ENCODE measurements at regions not wholly inside any gene's neighbourhood (a gene's known extent, or its start where the extent isn't known, plus 50 kb on each side); places are given as distances from the start of the nearest gene placed in this dataset.
"Not testable (repeated sequence)": the region's sequence is repeated elsewhere in the genome, so short reads cannot be mapped to it uniquely, and the experiment has no call there.

- no peak for DNase-seq (ENCODE audit: low read depth)
Measured at GRCh38 chr7:20466543-20467021, 135.9 kb downstream of the ITGB8 start.

DNA sequence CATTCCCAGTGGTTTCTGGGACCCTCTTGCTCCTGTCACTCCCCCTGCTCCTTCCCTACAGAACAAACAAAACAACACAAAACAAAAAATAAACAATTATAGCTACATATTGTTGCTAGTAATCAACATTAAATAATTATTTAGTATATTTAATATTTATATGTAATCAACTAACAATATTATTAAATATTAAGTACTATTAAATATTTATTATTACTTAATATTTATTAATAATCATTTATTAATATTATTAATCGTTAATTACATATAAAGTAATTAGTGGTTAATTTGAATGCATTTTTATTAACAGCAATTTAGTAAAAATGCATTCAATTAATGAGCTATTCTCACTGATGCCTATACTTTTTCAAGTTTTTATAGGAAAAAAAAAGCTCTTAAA is 139.4 kb downstream of the ITGB8 start:
- DNase-seq (ENCODE audit: low read depth) = no peak

DNA sequence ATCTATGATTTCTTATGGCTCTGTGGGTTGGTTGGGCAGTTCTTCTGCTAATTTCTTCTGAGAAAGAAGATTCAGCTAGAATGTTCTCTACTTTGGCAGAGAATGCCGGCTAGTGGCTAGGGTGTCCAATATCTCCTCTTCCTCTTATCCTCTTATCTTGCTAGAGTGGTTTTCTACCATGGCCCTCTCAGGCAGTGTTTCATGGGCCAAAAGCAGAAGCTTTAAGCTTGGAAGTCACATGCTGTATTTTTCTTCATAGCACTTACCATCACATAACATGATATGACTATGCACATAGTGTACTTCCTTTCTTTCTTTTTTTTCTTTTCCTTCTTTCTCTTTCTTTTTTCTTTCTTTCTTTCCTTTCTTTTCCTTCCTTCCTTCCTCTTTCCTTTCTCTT is 140.0 kb downstream of the ITGB8 start:
- no peak for DNase-seq (ENCODE audit: low read depth)

- no peak for DNase-seq (ENCODE audit: low read depth)
Measured at GRCh38 chr7:20474249-20474648, 141.2 kb upstream of the ABCB5 start.

- no peak for DNase-seq (ENCODE audit: low read depth)
Measured at GRCh38 chr7:20475756-20476155, 139.7 kb upstream of the ABCB5 start.

DNA sequence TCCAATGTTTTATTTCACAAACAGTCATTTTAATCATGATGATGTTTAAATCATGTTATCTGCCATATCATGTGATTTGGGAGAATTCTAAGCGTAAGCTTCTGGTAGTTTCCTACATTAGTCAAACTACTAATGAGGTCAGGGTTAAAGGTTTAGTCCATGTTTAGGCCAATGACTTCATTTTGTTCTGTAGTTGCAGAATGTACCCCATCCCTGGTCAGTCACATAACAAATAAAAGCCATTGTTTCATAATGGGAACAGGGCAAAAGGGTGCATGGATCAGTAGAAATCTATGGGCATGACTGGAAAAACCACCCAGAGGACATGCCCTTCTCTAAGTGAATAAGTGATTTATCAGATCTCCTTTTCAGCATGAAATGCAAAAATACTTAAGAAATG is 138.4 kb upstream of the ABCB5 start:
- DNase-seq (ENCODE audit: low read depth) = no peak

- DNase-seq (ENCODE audit: low read depth) = no peak
Measured at GRCh38 chr7:20479706-20480105, 135.8 kb upstream of the ABCB5 start.

DNA sequence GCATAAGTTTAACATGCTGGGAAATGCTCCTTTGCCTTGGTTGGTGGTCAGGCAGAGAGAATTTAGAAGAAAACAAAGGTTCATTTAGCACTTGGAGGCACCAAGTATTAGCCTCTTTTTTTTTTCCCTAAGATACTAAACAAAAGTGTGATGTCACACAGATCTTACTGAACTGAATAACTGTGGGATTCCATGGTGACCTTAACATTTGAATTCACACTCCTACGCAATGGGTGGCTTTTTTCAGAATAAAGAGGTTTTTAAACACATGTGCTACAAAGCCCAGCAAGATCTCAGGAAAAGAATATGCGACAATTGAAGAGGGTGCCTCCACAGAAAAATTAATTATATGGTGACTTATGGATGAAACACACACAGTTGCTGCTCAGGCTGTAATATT is 133.4 kb upstream of the ABCB5 start:
- no peak for DNase-seq (ENCODE audit: low read depth)

DNA sequence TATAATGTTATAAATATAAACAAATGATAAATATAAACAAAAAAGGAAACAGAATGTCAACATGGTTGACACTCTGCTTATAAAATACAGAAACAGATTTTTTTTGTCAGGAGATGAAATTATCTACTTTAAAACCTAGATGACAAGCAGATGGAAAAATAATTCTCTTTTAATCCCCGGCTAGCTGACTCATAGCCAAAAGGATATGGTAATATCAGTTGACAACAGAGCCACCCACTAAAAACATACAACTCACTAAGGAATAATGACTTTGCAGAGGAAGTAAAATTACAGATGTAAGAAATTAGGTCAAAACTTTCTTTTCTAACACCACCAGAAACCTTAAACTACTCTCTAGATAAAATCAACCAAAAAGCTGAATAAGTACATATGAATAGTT is 131.1 kb upstream of the ABCB5 start:
- DNase-seq (ENCODE audit: low read depth) = no peak

- DNase-seq (ENCODE audit: low read depth) = no peak
Measured at GRCh38 chr7:20488850-20489249, 126.6 kb upstream of the ABCB5 start.

GRCh38 chr7:20491284-20491683 is 124.2 kb upstream of the ABCB5 start:
- DNase-seq (ENCODE audit: low read depth) = no peak

GRCh38 chr7:20494566-20494965 is 120.9 kb upstream of the ABCB5 start:
- DNase-seq (ENCODE audit: low read depth) = no peak

- DNase-seq (ENCODE audit: low read depth) = not testable (repeated sequence)
Measured at GRCh38 chr7:20501473-20501872, 114.0 kb upstream of the ABCB5 start.

DNA sequence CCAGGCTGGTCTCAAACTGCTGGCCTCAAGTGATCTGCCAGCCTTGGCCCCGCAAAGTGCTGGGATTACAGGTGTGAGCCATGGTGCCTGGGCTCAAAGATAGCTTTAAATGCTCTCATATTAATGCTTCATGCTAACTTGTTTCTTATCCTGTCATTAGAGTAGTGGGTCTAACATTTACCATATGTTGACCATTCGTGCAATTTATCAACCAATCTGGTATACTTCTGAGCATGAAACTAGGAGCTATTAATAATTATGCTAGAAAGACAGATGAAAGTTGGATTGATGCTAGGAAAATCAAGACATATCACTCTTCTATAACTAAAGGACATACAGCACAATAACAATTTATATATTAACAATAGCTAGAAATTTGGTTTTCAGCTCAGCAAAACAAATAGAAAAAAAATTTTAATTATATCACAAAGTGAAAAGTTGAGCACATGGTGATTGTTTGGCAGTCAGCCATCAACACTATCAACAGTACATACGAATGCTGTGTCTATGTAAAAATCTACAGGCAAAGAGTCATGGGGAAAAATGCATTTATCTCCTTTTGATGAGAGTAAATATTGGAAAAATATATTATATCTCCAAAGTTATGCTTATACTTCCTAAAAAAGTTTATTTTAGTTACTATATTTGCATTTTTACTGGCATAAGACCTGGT is 112.1 kb upstream of the ABCB5 start:
- DNase-seq (ENCODE audit: low read depth) = no peak

- no peak for DNase-seq (ENCODE audit: low read depth)
Measured at GRCh38 chr7:20504060-20504459, 111.4 kb upstream of the ABCB5 start.

DNA sequence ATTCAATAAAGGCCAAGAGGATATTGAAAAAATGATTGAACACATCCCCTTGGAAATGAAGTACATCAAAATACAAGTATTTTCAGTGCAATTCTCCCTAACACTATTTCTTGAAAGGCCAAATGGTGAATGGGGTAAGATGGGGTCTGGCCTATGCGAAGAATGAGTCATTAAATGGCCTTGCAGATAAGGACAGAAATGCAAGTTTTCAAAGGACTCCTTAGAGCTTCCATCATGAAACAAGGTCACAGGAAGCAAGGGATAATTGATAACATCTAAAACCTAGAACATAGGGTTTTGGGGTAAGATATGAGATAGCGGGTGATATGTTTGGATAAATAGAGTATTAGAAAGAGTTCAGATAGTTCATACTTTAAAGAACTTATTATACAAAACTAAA is 109.3 kb upstream of the ABCB5 start:
- no peak for DNase-seq (ENCODE audit: low read depth)

DNA sequence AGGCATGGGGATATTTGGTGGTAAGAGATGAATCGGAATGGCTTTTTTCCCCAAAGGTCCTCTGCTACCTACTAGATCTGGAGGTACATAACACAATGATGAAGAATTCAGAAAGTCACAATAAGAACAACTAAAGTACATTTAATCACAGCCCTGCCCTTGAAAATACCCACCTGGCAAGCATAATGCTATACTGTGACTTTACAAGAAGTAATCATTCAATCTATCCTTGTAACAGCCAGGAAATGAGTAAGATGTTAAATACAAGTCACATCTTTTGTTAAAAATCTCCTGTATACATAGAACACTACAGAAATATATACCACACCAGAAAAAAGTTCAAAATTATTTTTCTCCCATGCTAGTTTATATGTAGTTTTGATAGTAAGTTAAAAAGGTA is 108.3 kb upstream of the ABCB5 start:
- DNase-seq (ENCODE audit: low read depth) = no peak

DNA sequence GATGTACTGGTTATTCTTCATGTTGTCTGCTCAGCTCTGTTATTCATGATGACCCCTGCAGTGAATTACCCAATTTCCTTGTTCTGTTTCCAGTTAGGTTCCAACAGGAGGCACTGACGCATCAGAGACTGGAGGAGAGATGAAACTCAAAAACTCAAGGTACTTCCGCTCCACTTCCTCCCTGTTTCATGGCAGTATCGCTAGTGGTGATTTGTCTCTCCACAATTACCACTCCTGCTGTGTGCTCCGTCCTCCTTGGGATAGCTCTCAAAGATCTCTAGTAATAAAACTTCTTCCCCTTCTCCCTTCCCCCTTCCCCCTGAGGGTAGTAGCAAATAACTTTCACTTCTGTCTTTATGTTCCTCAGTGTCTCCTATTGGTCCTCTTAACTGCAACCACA is 107.4 kb upstream of the ABCB5 start:
- DNase-seq (ENCODE audit: low read depth) = peak; percentile 4

DNA sequence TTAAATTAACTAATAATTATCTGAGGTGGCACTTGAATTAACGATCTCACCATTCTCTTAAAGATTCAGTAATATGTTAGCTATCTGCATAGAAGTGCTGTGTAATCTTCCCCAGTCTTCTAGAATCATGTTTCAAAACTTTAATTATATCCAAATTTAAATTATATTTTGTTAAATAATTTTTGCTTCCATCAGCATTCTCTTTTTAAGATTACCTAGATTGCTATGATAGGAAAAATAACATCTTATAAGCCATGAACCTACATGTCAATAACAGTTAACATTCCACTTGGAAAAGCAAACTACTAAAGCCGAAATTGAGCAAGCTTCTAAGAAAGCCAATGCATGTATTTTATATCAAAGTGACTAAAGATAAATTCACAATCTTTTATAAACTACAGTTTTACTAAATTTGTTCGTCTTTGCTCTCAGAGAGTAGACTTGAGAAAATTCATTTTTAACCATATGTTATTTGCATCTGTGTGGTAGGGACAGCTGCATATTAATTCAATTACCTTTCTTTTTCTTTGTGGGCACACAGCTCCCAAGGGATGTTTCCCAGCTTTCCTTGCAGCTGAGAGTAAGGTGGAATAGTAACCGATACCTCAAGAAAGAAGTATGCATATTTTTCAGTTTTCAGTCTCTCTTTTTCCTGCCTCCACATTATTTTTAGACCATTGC is 105.4 kb upstream of the ABCB5 start:
- DNase-seq (ENCODE audit: low read depth) = no peak

DNA sequence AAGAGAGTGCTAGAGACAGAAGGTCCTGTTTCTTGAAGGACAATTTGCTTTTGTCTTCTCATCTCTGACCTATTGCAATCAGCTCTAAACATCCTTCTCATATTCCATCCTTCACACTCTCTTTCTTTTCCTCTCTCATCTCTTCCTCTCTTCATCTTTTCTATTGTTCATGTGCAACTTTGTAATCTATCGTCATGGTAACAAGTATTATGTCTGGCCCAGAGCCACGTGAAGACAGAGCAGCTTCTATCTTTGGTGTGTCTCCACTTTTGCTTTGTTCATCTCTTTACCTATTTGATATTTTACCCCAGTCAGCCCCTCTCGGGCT is 104.9 kb upstream of the ABCB5 start:
- DNase-seq (ENCODE audit: low read depth) = no peak

- DNase-seq (ENCODE audit: low read depth) = no peak
Measured at GRCh38 chr7:20513341-20513740, 102.1 kb upstream of the ABCB5 start.

DNA sequence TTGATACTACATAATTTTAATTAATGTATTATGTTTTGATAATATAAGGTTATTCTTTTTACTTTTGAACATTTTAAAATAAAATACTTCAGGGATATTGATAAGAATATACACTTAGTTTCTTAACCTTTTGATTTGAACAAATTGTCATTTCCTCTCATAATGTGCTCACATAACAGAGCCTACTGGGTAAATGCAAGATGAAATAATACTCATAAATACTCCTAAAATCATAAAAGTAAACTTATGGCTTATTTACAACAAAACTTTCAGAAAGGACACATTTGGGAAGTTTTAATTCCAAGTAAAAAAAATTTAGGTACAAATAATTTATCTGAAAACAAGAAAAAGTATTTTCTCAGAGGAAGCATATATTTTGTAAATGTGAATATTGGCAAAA is 101.6 kb upstream of the ABCB5 start:
- DNase-seq (ENCODE audit: low read depth) = no peak

GRCh38 chr7:20514364-20514763 is 101.1 kb upstream of the ABCB5 start:
- peak; percentile 39 for DNase-seq (ENCODE audit: low read depth)

GRCh38 chr7:20519645-20520044 is 95.8 kb upstream of the ABCB5 start:
- no peak for DNase-seq (ENCODE audit: low read depth)
